ENCODE measurements at regions not wholly inside any gene's neighbourhood (a gene's known extent, or its start where the extent isn't known, plus 50 kb on each side); places are given as distances from the start of the nearest gene placed in this dataset.

GRCh38 chr1:163672976-163673758, 351.4 kb downstream of the NUF2 start:
- TF ChIP-seq REST (IDR thresholded peaks at IDR 0.05; ENCODE audit: insufficient replicate concordance, low read depth) (no peak), GABPA (IDR thresholded peaks at IDR 0.05; ENCODE audit: low read depth) (no peak)
- TF ChIP-seq, protein P1, sequence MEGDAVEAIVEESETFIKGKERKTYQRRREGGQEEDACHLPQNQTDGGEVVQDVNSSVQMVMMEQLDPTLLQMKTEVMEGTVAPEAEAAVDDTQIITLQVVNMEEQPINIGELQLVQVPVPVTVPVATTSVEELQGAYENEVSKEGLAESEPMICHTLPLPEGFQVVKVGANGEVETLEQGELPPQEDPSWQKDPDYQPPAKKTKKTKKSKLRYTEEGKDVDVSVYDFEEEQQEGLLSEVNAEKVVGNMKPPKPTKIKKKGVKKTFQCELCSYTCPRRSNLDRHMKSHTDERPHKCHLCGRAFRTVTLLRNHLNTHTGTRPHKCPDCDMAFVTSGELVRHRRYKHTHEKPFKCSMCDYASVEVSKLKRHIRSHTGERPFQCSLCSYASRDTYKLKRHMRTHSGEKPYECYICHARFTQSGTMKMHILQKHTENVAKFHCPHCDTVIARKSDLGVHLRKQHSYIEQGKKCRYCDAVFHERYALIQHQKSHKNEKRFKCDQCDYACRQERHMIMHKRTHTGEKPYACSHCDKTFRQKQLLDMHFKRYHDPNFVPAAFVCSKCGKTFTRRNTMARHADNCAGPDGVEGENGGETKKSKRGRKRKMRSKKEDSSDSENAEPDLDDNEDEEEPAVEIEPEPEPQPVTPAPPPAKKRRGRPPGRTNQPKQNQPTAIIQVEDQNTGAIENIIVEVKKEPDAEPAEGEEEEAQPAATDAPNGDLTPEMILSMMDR (IDR thresholded peaks at IDR 0.05; ENCODE audit: insufficient read depth, low read length) = no peak

All from HL-60 (cell line).